SK-N-SH (cell line): ENCODE measurements at regions not wholly inside any gene's neighbourhood (a gene's known extent, or its start where the extent isn't known, plus 50 kb on each side); places are given as distances from the start of the nearest gene placed in this dataset.

ENCODE experiments used
- CHD2 ChIP-seq: fragments of 150-350 bp; IDR thresholded peaks from 2 replicates; pipeline ENCODE4 v1.6.1; 2018; ENCODE audit warnings: low read length; ENCODE audit not compliant: partially characterized antibody
- CTCF ChIP-seq: fragments of 200-600 bp; sonication (generic); IDR thresholded peaks from 2 replicates; pipeline ENCODE4 v1.6.1; 2017; ENCODE audit warnings: antibody characterized with exemption, mild to moderate bottlenecking, moderate library complexity
- ELF1 ChIP-seq: IDR thresholded peaks from 2 replicates; pipeline ENCODE4 v1.4.0; 2012
- FOSL2 ChIP-seq: IDR thresholded peaks from 2 replicates; pipeline ENCODE4 v1.4.0; 2012; ENCODE audit warnings: low read depth, mild to moderate bottlenecking, moderate library complexity, borderline replicate concordance
- GABPA ChIP-seq: IDR thresholded peaks from 2 replicates; pipeline ENCODE4 v1.4.0; 2012; ENCODE audit warnings: low read depth, mild to moderate bottlenecking
- PBX3 ChIP-seq: IDR thresholded peaks from 2 replicates; pipeline ENCODE4; 2012
- REST ChIP-seq: IDR thresholded peaks from 2 replicates; pipeline ENCODE4 v1.6.1; 2012; ENCODE audit warnings: mild to moderate bottlenecking, low read depth, low read length, moderate library complexity
- TAF1 ChIP-seq: IDR thresholded peaks from 2 replicates; pipeline ENCODE4 v1.6.1; 2012; ENCODE audit warnings: low read depth, mild to moderate bottlenecking, low read length, moderate library complexity, borderline replicate concordance
- TCF12 ChIP-seq: IDR thresholded peaks from 2 replicates; pipeline ENCODE4 v1.4.0; 2012

GRCh38 chr9:30293231-30293630, 2091.2 kb upstream of the ACO1 start:
- TF ChIP-seq GABPA, result no peak
- TF ChIP-seq CTCF, result no peak
- no peak for TF ChIP-seq TAF1
- TF ChIP-seq ELF1, result no peak
- no peak for TF ChIP-seq CHD2
- no peak for TF ChIP-seq TCF12
- TF ChIP-seq REST, result no peak
- TF ChIP-seq FOSL2, result no peak
- TF ChIP-seq PBX3, result no peak
